Endothelial cell of hepatic sinusoid (primary cell): ENCODE measurements at regions not wholly inside any gene's neighbourhood (a gene's known extent, or its start where the extent isn't known, plus 50 kb on each side); places are given as distances from the start of the nearest gene placed in this dataset.

ENCODE experiments used
- in situ Hi-C: cut with HindIII; loops from 2 replicates; pipeline ENCODE4 v1.10.0; 2017; ENCODE audit warnings: low sequenced_read_pairs

- in situ Hi-C loops = no loop called here
Measured at GRCh38 chr2:118223511-118223991, 135.3 kb downstream of the INSIG2 start.

DNA sequence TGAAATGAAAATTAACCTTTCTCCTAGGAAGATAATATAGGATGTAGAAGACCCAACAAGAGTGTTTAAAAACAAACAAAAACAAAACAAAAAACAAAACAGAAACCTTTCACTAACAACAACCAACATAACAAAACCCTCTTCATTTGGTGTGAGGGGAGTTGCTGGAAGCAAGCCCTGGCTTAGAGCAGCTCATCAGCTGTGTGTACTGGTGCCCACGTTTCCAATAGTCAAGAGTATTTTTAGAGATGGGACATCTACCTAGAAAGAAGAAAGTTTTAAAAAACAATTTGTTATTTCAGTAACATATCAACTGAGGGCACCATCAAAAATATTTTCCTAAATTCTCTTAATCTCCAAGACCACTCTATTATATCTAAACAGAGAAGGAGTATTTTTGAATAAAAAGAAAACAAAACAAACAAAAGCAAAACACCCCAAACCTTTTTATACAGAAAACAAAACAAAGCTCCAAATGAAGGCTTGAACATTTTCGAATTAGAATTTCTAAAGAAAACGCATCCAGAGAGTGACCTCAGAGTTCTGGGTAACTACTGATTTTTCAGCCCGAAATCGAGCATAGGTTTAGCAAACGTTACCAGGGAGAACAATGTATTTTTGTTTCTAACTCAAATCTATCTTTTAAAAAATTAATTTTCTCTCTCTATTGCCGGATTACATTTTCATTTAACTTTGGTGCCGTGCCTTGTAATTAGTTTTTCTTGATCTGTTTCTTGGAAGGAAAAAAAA lies 134.6 kb downstream of the INSIG2 start:
- in situ Hi-C loops = no loop called here

DNA sequence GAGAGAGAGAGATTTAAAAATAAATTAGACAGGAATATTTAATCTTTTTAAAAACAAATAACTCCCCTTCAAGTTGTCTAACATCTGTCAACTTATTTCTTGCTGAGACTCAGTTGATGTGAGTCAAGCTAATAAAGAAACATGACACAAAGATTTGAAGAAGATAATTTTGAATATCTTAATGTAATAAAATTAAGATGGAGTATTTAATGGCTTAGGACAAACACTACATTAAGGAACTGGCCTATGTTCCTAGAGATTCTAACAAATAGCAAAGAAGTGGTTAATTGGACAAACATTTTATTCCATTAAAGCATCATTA lies 134.0 kb downstream of the INSIG2 start:
- in situ Hi-C loops = no loop called here

- in situ Hi-C loops = no loop called here
Measured at GRCh38 chr2:118221536-118222272, 133.4 kb downstream of the INSIG2 start.

GRCh38 chr2:118219611-118220010 lies 131.3 kb downstream of the INSIG2 start:
- in situ Hi-C loops = no loop called here

- in situ Hi-C loops = no loop called here
Measured at GRCh38 chr2:118216224-118216623, 128.0 kb downstream of the INSIG2 start.

GRCh38 chr2:118209727-118210126 lies 121.5 kb downstream of the INSIG2 start:
- in situ Hi-C loops = no loop called here

DNA sequence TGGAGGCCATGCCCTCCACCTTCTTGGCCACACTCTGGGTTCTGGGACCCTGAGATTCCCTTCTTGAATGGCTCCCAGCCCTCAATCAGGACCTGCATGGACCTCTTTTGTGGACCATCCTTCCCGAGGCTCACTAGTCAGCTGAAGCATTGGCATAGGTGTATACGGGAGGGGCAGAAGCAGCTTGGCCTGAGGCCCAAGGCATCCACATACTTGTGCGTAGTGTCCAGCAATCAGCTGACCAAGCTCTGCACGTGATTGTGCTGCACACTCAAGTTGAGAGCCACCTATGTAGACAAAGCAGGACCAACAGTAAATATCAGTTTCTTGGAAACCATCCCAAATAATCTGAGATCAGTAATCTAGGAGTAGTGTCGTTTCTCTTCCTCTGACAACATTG lies 119.6 kb downstream of the INSIG2 start:
- in situ Hi-C loops = no loop called here

- in situ Hi-C loops = no loop called here
Measured at GRCh38 chr2:118202707-118203303, 114.5 kb downstream of the INSIG2 start.

GRCh38 chr2:118198268-118198667 lies 110.0 kb downstream of the INSIG2 start:
- in situ Hi-C loops = no loop called here

DNA sequence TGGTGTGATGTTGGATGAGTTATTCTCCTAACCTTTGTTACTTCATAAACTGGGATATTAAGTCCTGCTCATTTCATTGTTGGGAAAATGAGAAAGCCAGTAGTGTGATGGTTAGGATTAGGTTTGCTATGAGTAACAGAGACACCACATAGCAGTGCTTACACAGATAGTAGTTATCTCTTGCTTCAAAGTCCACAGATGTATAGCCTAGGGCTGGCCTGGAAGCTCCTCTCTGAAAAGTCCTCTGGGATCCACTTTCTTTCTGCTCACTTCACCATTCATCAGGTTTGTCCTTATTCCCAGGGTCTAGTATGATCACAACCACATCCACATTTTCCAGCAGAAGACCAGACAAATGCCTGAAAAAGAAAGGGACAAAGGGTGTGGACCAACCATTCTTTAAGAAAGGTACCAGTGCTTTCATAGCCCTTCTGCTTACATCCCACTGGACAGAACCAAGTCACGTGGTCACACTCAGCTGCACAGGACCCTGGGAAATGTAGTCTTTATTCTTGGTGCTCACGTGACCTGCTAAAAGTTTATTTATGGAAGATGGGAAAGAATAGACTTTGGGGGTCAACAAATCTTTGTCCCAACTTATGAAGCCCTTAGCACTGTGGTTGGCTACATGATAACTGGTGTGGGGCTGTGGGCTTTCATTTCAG lies 108.9 kb downstream of the INSIG2 start:
- in situ Hi-C loops = no loop called here

- in situ Hi-C loops = no loop called here
Measured at GRCh38 chr2:118190474-118190873, 102.2 kb downstream of the INSIG2 start.

GRCh38 chr2:118186858-118187254 lies 98.6 kb downstream of the INSIG2 start:
- in situ Hi-C loops = loop anchor here (5.0 kb wide), 2 partner anchors 70 to 95 kb away; no protein-coding TSS in a partner anchor

DNA sequence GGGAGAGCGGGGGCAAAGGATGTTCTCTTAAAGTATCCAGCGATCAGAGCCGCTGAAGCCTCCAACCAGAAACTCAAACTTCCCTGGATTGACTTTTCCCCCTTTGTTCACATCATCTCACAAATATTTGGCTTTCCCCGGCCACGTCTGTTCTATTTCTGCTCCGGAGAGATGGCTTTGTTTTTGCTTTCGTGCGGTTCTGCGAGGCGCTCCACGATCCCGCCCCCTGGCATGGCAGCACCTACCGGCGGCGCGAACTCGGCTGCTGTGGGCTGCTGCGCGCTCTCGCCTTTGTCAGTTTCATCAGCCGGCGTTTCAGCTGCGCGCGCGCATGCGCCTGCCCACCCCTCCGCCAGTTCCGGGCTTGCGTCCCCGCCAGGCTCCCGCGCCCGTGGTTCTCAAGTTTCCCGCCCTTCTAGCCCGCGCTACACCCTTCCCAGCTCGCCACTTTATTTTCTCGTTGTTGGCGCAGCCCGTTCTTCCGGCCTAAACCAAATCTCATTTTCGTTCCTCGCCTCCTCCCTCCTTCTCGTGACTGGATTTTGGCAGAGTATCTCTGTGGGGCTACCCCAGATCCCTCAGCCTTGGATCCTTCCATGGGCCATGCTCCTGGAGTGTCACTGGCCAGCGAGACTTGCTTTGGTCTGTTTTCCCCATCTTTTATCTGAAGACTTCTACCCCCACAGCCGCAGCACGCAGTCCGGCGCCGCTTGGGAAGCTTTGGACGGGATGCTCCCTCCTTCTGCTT lies 98.0 kb downstream of the INSIG2 start:
- in situ Hi-C loops = loop anchor here (5.0 kb wide), 2 partner anchors 69 to 96 kb away; no protein-coding TSS in a partner anchor

- in situ Hi-C loops = loop anchor here (5.0 kb wide), 2 partner anchors 68 to 97 kb away; no protein-coding TSS in a partner anchor
Measured at GRCh38 chr2:118185210-118186109, 97.2 kb downstream of the INSIG2 start.

DNA sequence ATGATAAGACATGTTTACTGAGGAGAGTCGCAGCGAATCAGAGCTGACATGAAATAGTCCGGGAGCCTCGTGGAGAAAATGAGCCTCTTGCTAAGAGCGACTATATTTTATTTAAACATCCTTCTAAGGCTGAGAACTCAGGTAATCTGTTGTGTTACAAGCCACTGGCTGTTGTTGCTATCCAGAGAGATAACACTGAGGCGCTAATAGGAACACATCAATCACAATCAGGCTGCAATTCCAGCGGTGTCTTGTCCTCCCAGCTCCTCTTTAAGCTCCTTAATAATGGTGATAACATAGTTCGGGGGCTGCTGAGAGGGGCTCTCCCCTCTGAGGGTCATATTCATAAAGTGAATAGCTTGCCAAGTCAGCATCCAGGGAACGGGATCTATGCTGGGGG lies 95.1 kb downstream of the INSIG2 start:
- in situ Hi-C loops = no loop called here

DNA sequence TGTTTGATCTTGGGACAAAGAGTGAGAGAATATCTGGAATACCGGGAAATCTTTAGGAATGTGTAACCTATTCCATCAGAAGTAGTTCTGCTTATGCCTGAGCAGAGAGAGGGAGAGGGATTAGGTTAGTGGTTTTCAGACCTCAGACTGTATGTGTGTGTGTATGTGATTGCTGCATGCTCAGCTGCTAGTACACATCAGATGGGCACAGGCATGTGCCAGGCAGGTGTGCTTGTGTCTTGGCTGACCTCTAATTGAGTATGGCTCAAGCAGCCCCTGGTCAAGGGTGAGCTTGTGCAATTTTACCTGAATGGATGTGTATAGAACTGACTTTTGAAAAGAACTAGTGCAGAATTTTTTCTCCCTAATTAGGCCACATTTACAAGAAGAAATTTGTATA lies 91.2 kb downstream of the INSIG2 start:
- in situ Hi-C loops = no loop called here

DNA sequence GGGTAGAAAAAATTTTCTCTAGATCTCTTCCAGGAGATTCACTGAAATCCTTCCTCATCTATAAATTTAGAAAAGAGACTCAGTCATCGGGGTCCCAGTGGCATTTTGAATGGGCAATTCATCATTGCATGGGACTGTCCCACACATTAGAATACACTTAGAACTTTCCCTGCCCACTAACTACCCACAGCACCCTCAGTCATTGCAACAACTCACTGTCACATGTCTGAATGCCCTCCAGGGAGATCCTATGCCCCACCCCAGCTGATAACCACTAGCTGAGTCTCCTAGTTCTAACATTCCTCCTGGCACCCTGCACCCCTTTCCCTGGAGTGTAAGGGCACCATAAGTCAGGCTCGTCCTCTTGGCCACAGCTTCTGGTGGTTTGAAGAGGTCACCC lies 89.6 kb downstream of the INSIG2 start:
- in situ Hi-C loops = no loop called here

DNA sequence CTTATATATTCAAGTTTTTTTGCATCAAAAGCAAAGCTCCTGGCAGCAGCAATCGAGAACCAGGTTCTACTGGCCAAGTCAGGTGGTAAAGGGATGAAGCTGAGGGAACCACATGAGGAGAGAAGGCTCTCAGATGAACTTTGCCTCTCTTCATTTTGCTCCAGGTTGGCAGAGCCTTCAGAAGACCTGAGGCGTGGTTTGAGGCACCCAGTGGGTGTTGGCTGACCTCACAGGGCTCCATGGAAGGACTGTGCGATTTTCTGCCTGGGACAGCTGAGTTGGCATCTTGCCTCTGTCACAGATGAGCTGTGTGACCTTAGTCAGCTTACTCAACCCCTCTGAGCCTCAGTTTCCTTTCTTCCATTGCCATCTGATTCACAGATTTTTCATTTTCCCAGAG lies 89.0 kb downstream of the INSIG2 start:
- in situ Hi-C loops = no loop called here

- in situ Hi-C loops = no loop called here
Measured at GRCh38 chr2:118176601-118177000, 88.3 kb downstream of the INSIG2 start.
